ENCODE measurements at regions not wholly inside any gene's neighbourhood (a gene's known extent, or its start where the extent isn't known, plus 50 kb on each side); places are given as distances from the start of the nearest gene placed in this dataset.

- Histone ChIP-seq H3K9ac (replicated peaks in 1 of 4; ENCODE audit: extremely low read depth in 1 of 4, low read depth in 3 of 4, low read length in 3 of 4) (no peak overlapping the region), H3K23me2 (ENCODE audit: low read depth, low read length) (no peaks in the 10 kb centered on the region), H2BK120ac (replicated peaks; ENCODE audit: low read depth, low read length) (no peak overlapping the region), H2AK5ac (ENCODE audit: low read depth, low read length) (no peak overlapping the region), H4K91ac (replicated peaks; ENCODE audit: insufficient read length, low read length) (no peak overlapping the region), H4K8ac (ENCODE audit: extremely low read depth, insufficient read depth, low read length) (no peak overlapping the region), H2BK20ac (ENCODE audit: low read length) (no peak overlapping the region), H4K20me1 (replicated peaks in 1 of 2; ENCODE audit: control insufficient read depth in 1 of 2, insufficient read depth in 2 of 2, low read length in 2 of 2) (no peaks in the 10 kb centered on the region), H3K9me3 (ENCODE audit: insufficient read depth in 2 of 2, low read depth in 1 of 2, low read length in 1 of 2) (no peaks in the 10 kb centered on the region), H2BK15ac (ENCODE audit: low read length) (no peak overlapping the region), H3K4me3 (ENCODE audit: extremely low read depth in 1 of 4, insufficient read depth in 2 of 4, low read depth in 3 of 4, low read length in 4 of 4) (no peak overlapping the region), H3K4me1 (replicated peaks in 1 of 4; ENCODE audit: control insufficient read depth in 3 of 4, insufficient read depth in 4 of 4, low read length in 3 of 4) (no peaks in the 10 kb centered on the region), H3K14ac (ENCODE audit: insufficient read length) (no peak overlapping the region), H3K79me1 (ENCODE audit: low read depth, low read length) (no peaks in the 10 kb centered on the region), H3K27me3 (replicated peaks in 1 of 4; ENCODE audit: control insufficient read depth in 3 of 4, extremely low read depth in 1 of 4, insufficient read depth in 3 of 4, low read length in 3 of 4) (no peaks in the 10 kb centered on the region), H3K23ac (ENCODE audit: insufficient read length) (no peak overlapping the region), H3K4ac (replicated peaks; ENCODE audit: insufficient read length, low read depth, low read length) (no peak overlapping the region), H3K27ac (ENCODE audit: low read depth, low read length) (no peak overlapping the region), H3K56ac (replicated peaks; ENCODE audit: insufficient read length, low read depth, low read length) (no peak overlapping the region), H3K18ac (ENCODE audit: extremely low read depth, low read length) (no peak overlapping the region), H3K79me2 (ENCODE audit: control insufficient read depth in 1 of 2, insufficient read depth in 2 of 2, low read length in 2 of 2) (no peaks in the 10 kb centered on the region), H3K36me3 (ENCODE audit: control insufficient read depth in 2 of 4, insufficient read depth in 4 of 4, low read length in 3 of 4) (no peaks in the 10 kb centered on the region), H3K4me2 (ENCODE audit: insufficient read depth in 1 of 2, low read depth in 2 of 2, low read length in 2 of 2) (no peak overlapping the region), H4K5ac (ENCODE audit: insufficient read length, low read depth, low read length) (no peak overlapping the region), H2BK12ac (ENCODE audit: low read depth, low read length) (no peak overlapping the region), H2BK5ac (ENCODE audit: low read depth, low read length) (no peak overlapping the region), H2AFZ (ENCODE audit: low read length) (no peak overlapping the region)
- DNase-seq (ENCODE audit: low read depth in 1 of 2, low spot score in 2 of 2), result no peak
- FAIRE-seq, result no peak
- ChIA-PET CTCF (ENCODE audit: partially characterized antibody) (no interaction called here), POLR2A (ENCODE audit: partially characterized antibody) (no interaction called here)
- 91% methylated on average over 2 of the region's 2 CpGs; no CpG with 5 or more reads in 1 of the 2 experiments for WGBS, 2 experiments (ENCODE audit: extremely low coverage in 1 of 2, insufficient coverage in 1 of 2, insufficient read length in 1 of 2, insufficient replicate concordance in 2 of 2, low coverage in 1 of 2, low lambda C conversion rate in 2 of 2, missing lambda C conversion rate in 1 of 2)
- TF ChIP-seq POU5F1 (IDR thresholded peaks at IDR 0.05; ENCODE audit: low read depth, low read length), result no peak
- no peak for TF ChIP-seq FOSL1 (IDR thresholded peaks at IDR 0.05; ENCODE audit: insufficient read depth, low read depth, low read length)
Observed at GRCh38 chr5:30112867-30113266, 1080.6 kb upstream of the CDH6 start.

Measured in H1 (cell line).